Loucy (cell line): ENCODE measurements at regions not wholly inside any gene's neighbourhood (a gene's known extent, or its start where the extent isn't known, plus 50 kb on each side); places are given as distances from the start of the nearest gene placed in this dataset.

Experiments
- H2AFZ ChIP-seq: fragments of 200-600 bp; sonication (generic); 2 replicates; pipeline ENCODE4 v1.6.0; 2016; ENCODE audit warnings: antibody characterized with exemption, mild to moderate bottlenecking, low read length, moderate library complexity
- H3F3A ChIP-seq: fragments of 200-600 bp; 2 replicates; pipeline ENCODE4 v1.6.0; 2016; ENCODE audit warnings: antibody characterized with exemption, low read depth, mild to moderate bottlenecking
- H3K27me3 ChIP-seq: fragments of 200-600 bp; sonication (generic); 2 replicates; pipeline ENCODE4 v1.6.1; 2014; ENCODE audit warnings: low read length, mild to moderate bottlenecking; ENCODE audit not compliant: insufficient read depth, poor library complexity, severe bottlenecking
- H3K36me3 ChIP-seq: fragments of 200-600 bp; sonication (generic); 2 replicates; pipeline ENCODE4 v1.6.1; 2016; ENCODE audit warnings: low read length; ENCODE audit not compliant: insufficient read depth
- H3K4me1 ChIP-seq: fragments of 200-600 bp; sonication (generic); 2 replicates; pipeline ENCODE4 v1.5.1; 2014; ENCODE audit warnings: low read length, mild to moderate bottlenecking; ENCODE audit not compliant: insufficient read depth, poor library complexity, severe bottlenecking
- H3K4me2 ChIP-seq: fragments of 200-600 bp; sonication (generic); 2 replicates; pipeline ENCODE4 v1.6.0; 2014; ENCODE audit warnings: antibody characterized with exemption, low read length, low read depth, mild to moderate bottlenecking; ENCODE audit not compliant: poor library complexity, severe bottlenecking
- H3K4me3 ChIP-seq: fragments of 200-600 bp; sonication (generic); 2 replicates; pipeline ENCODE4 v1.5.1; 2014; ENCODE audit warnings: low read length, mild to moderate bottlenecking, mixed read lengths; ENCODE audit not compliant: poor library complexity, severe bottlenecking
- H3K79me2 ChIP-seq: fragments of 200-600 bp; sonication (generic); 2 replicates; pipeline ENCODE4 v1.6.1; 2014; ENCODE audit warnings: low read length; ENCODE audit not compliant: insufficient read depth
- H3K9ac ChIP-seq: fragments of 200-600 bp; sonication (generic); 2 replicates; pipeline ENCODE4 v1.6.0; 2014; ENCODE audit warnings: mild to moderate bottlenecking, low read depth, low read length, moderate library complexity; ENCODE audit not compliant: poor library complexity, severe bottlenecking
- H3K9me2 ChIP-seq: fragments of 200-600 bp; sonication (generic); replicated peaks from 2 replicates; pipeline ENCODE4 v1.6.1; 2016; ENCODE audit warnings: low read depth, low read length, mixed read lengths
- H3K9me3 ChIP-seq: fragments of 200-600 bp; sonication (generic); 2 replicates; pipeline ENCODE4 v1.6.1; 2014; ENCODE audit warnings: mild to moderate bottlenecking, antibody characterized with exemption, low read length, low read depth; ENCODE audit not compliant: insufficient read depth
- H4K20me1 ChIP-seq: fragments of 200-600 bp; sonication (generic); 2 replicates; pipeline ENCODE4 v1.6.0; 2014; ENCODE audit warnings: antibody characterized with exemption, low read length, mild to moderate bottlenecking; ENCODE audit not compliant: insufficient read depth, poor library complexity, severe bottlenecking
- EZH2phosphoT487 ChIP-seq: fragments of 200-600 bp; IDR thresholded peaks from 2 replicates; pipeline ENCODE4 v1.6.1; 2018; ENCODE audit warnings: antibody characterized with exemption, mild to moderate bottlenecking, moderate library complexity, borderline replicate concordance
- TF ChIP-seq, protein P1 (sequence below): fragments of 200-600 bp; sonication (generic); conservative IDR thresholded peaks from 2 replicates; pipeline ENCODE4 v1.5.1; 2014; ENCODE audit warnings: mild to moderate bottlenecking, antibody characterized with exemption, low read length

DNA sequence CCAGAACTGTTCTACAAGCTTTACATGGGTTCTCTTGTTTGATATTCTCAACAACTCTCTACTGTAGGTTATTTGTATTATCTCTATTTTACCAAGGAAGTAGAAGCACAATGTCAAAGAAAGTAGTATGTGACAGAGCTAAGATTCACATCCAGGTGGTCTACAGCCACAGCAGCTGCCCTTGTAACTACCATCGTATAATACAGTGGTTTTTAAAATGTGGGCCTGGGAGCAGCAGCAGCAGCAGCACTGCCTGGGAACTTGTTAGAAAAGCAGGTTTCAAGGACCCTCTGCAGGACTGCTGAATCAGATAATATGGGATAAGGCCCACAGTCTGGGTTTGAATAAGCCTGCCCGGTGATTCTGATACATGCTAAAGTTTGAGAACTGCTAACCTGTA is 357.1 kb upstream of the SATB1 start:
- Histone ChIP-seq H3K79me2 (no peaks in the 10 kb centered on the region), H3K4me2 (no peak overlapping the region), H3K9ac (no peak overlapping the region), H3K4me3 (no peak overlapping the region), H3K9me3 (no peaks in the 10 kb centered on the region), H3K9me2 (no peaks in the 10 kb centered on the region), H3K4me1 (peaks cover 19% of the 10 kb centered on the region), H4K20me1 (no peaks in the 10 kb centered on the region), H2AFZ (peak overlapping the region; percentile 59), H3K27me3 (no peaks in the 10 kb centered on the region), H3K36me3 (no peaks in the 10 kb centered on the region), H3F3A (no peaks in the 10 kb centered on the region)
- TF ChIP-seq, protein P1, sequence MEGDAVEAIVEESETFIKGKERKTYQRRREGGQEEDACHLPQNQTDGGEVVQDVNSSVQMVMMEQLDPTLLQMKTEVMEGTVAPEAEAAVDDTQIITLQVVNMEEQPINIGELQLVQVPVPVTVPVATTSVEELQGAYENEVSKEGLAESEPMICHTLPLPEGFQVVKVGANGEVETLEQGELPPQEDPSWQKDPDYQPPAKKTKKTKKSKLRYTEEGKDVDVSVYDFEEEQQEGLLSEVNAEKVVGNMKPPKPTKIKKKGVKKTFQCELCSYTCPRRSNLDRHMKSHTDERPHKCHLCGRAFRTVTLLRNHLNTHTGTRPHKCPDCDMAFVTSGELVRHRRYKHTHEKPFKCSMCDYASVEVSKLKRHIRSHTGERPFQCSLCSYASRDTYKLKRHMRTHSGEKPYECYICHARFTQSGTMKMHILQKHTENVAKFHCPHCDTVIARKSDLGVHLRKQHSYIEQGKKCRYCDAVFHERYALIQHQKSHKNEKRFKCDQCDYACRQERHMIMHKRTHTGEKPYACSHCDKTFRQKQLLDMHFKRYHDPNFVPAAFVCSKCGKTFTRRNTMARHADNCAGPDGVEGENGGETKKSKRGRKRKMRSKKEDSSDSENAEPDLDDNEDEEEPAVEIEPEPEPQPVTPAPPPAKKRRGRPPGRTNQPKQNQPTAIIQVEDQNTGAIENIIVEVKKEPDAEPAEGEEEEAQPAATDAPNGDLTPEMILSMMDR = no peak
- no peak for TF ChIP-seq EZH2phosphoT487

- TF ChIP-seq, protein P1 = no peak
- no peak for TF ChIP-seq EZH2phosphoT487
Observed at GRCh38 chr3:18780959-18781358, 355.8 kb upstream of the SATB1 start.

DNA sequence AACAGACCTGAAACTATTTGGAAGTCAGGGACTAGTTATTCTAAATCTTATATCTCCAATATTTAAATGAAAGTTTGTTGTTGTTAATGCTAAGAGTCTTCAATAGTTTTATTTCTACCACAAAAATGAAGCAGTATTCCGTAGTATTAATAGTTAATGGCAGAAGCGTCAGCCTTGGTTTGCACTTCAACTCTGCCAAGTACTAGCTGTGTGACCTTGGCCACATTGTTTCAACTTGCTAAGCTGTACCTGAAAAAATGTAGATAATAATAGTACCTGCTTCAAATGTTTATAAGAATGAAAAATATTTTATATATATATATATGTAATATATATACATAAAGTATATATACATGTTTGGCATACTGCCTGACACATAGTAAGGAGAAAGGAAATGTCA is 354.6 kb upstream of the SATB1 start:
- Histone ChIP-seq H3K27me3 (no peaks in the 10 kb centered on the region), H3F3A (no peaks in the 10 kb centered on the region), H4K20me1 (no peaks in the 10 kb centered on the region), H3K4me2 (no peak overlapping the region), H3K36me3 (no peaks in the 10 kb centered on the region), H2AFZ (no peak overlapping the region), H3K9ac (no peak overlapping the region), H3K9me2 (no peaks in the 10 kb centered on the region), H3K4me1 (peaks cover 24% of the 10 kb centered on the region), H3K4me3 (no peak overlapping the region), H3K79me2 (no peaks in the 10 kb centered on the region), H3K9me3 (no peaks in the 10 kb centered on the region)
- no peak for TF ChIP-seq EZH2phosphoT487
- TF ChIP-seq, protein P1 = no peak

More at GRCh38 chr3:18780959-18781358, 355.8 kb upstream of the SATB1 start:
- Histone ChIP-seq H3K9me2 (no peaks in the 10 kb centered on the region), H3K4me3 (no peak overlapping the region), H3K9me3 (no peaks in the 10 kb centered on the region), H3K36me3 (no peaks in the 10 kb centered on the region), H3K4me1 (peaks cover 19% of the 10 kb centered on the region), H3K79me2 (no peaks in the 10 kb centered on the region), H2AFZ (0 out of 2 replicates have a peak overlapping the region, but pooled peaks have one; percentile 13), H3K27me3 (no peaks in the 10 kb centered on the region), H4K20me1 (no peaks in the 10 kb centered on the region), H3F3A (no peaks in the 10 kb centered on the region), H3K4me2 (no peak overlapping the region), H3K9ac (no peak overlapping the region)
